WTC11 (cell line): ENCODE measurements at regions not wholly inside any gene's neighbourhood (a gene's known extent, or its start where the extent isn't known, plus 50 kb on each side); places are given as distances from the start of the nearest gene placed in this dataset.

Experiments used
- ATAC-seq: fragments of 200-7000 bp; cut with Tn5 transposase; 2 replicates; pipeline ENCODE4 v1.10.0; 2021; ENCODE audit warnings: mild to moderate bottlenecking, moderate library complexity
- CTCF ChIA-PET: fragments of 300-600 bp; sonication (Branson Sonifier 250); formaldehyde crosslinking; loops from one replicate; lab custom pipeline; 2021; ENCODE audit warnings: antibody characterized with exemption; lab: Charles Lee
- POLR2A ChIA-PET: fragments of 350-600 bp; sonication (Branson Sonifier 250); formaldehyde crosslinking; loops from one replicate; lab custom pipeline; 2021; ENCODE audit warnings: antibody characterized with exemption; lab: Charles Lee
- DNase-seq: peaks from one replicate; pipeline ENCODE4 v3.0.0; 2021; ENCODE audit warnings: low spot score
- H3K27ac Mint-ChIP-seq: 2 replicates; pipeline ENCODE4 v1.8.0; 2021; ENCODE audit warnings: mixed read lengths
- H3K27me3 Mint-ChIP-seq: 2 replicates; pipeline ENCODE4 v1.8.0; 2021; ENCODE audit warnings: low read depth, mild to moderate bottlenecking, moderate library complexity, mixed read lengths
- H3K36me3 Mint-ChIP-seq: 2 replicates; pipeline ENCODE4 v1.8.0; 2021; ENCODE audit warnings: mixed read lengths
- H3K4me1 Mint-ChIP-seq: 2 replicates; pipeline ENCODE4 v1.8.0; 2022; ENCODE audit warnings: mixed read lengths
- H3K4me3 Mint-ChIP-seq: 2 replicates; pipeline ENCODE4 v1.8.0; 2021; ENCODE audit warnings: mild to moderate bottlenecking, moderate library complexity, mixed read lengths
- H3K9me3 Mint-ChIP-seq: 2 replicates; pipeline ENCODE4 v1.8.0; 2021; ENCODE audit warnings: mixed read lengths
- CREB1 ChIP-seq: sonication (generic); formaldehyde crosslinking; IDR thresholded peaks from 2 replicates; pipeline ENCODE4 v1.8.0; 2023; ENCODE audit warnings: mild to moderate bottlenecking, missing genetic modification reagents
- E2F5 ChIP-seq: sonication (generic); formaldehyde crosslinking; IDR thresholded peaks from 2 replicates; pipeline ENCODE4 v1.8.1; 2022; ENCODE audit warnings: mild to moderate bottlenecking, moderate library complexity, missing genetic modification reagents
- ETV6 ChIP-seq: sonication (generic); formaldehyde crosslinking; IDR thresholded peaks from 2 replicates; pipeline ENCODE4 v1.8.1; 2022; ENCODE audit warnings: mild to moderate bottlenecking, missing genetic modification reagents
- GABPB1 ChIP-seq: sonication (generic); formaldehyde crosslinking; IDR thresholded peaks from 2 replicates; pipeline ENCODE4 v1.8.1; 2023; ENCODE audit warnings: mild to moderate bottlenecking, missing genetic modification reagents
- NFE2L1 ChIP-seq: sonication (generic); formaldehyde crosslinking; IDR thresholded peaks from 2 replicates; pipeline ENCODE4 v1.8.1; 2023; ENCODE audit warnings: missing genetic modification reagents
- NR2C2 ChIP-seq: sonication (generic); formaldehyde crosslinking; IDR thresholded peaks from 2 replicates; pipeline ENCODE4 v1.8.0; 2022; ENCODE audit warnings: mild to moderate bottlenecking, missing genetic modification reagents
- SP1 ChIP-seq: sonication (generic); formaldehyde crosslinking; conservative IDR thresholded peaks from 2 replicates; pipeline ENCODE4 v1.8.1; 2022; ENCODE audit warnings: missing genetic modification reagents
- USF2 ChIP-seq: sonication (generic); formaldehyde crosslinking; IDR thresholded peaks from 2 replicates; pipeline ENCODE4 v1.8.1; 2023; ENCODE audit warnings: mild to moderate bottlenecking, missing genetic modification reagents, moderate library complexity
- ZNF121 ChIP-seq: sonication (generic); formaldehyde crosslinking; IDR thresholded peaks from 2 replicates; pipeline ENCODE4 v1.8.0; 2023; ENCODE audit warnings: missing genetic modification reagents
- ZNF425 ChIP-seq: fragments of 250-450 bp; sonication (Bioruptor Pico); conservative IDR thresholded peaks from 2 replicates; pipeline ENCODE4 v1.9.0; 2021; ENCODE audit warnings: mild to moderate bottlenecking
- TF ChIP-seq, protein P1 (sequence below): sonication (generic); formaldehyde crosslinking; IDR thresholded peaks from 2 replicates; pipeline ENCODE4 v1.8.0; 2022; ENCODE audit warnings: missing genetic modification reagents
- TF ChIP-seq, protein P2 (sequence below): fragments of 250-450 bp; sonication (Bioruptor Pico); IDR thresholded peaks from 2 replicates; pipeline ENCODE4 v1.9.0; 2021; ENCODE audit warnings: mild to moderate bottlenecking

GRCh38 chr20:19881080-19881840, 123.2 kb downstream of the RIN2 start:
- POLR2A ChIA-PET, result no interaction called here
- no peak for TF ChIP-seq E2F5 (CRISPR knock-in tag)
- TF ChIP-seq ETV6 (CRISPR knock-in tag), result no peak
- TF ChIP-seq, protein P1, sequence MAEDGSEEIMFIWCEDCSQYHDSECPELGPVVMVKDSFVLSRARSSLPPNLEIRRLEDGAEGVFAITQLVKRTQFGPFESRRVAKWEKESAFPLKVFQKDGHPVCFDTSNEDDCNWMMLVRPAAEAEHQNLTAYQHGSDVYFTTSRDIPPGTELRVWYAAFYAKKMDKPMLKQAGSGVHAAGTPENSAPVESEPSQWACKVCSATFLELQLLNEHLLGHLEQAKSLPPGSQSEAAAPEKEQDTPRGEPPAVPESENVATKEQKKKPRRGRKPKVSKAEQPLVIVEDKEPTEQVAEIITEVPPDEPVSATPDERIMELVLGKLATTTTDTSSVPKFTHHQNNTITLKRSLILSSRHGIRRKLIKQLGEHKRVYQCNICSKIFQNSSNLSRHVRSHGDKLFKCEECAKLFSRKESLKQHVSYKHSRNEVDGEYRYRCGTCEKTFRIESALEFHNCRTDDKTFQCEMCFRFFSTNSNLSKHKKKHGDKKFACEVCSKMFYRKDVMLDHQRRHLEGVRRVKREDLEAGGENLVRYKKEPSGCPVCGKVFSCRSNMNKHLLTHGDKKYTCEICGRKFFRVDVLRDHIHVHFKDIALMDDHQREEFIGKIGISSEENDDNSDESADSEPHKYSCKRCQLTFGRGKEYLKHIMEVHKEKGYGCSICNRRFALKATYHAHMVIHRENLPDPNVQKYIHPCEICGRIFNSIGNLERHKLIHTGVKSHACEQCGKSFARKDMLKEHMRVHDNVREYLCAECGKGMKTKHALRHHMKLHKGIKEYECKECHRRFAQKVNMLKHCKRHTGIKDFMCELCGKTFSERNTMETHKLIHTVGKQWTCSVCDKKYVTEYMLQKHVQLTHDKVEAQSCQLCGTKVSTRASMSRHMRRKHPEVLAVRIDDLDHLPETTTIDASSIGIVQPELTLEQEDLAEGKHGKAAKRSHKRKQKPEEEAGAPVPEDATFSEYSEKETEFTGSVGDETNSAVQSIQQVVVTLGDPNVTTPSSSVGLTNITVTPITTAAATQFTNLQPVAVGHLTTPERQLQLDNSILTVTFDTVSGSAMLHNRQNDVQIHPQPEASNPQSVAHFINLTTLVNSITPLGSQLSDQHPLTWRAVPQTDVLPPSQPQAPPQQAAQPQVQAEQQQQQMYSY (CRISPR knock-in tag), result no peak
- TF ChIP-seq, all 79 proteins: peak for 0
- Mint-ChIP-seq H3K36me3 (no peaks in the 10 kb centered on the region), H3K9me3 (no peaks in the 10 kb centered on the region), H3K4me3 (no peak overlapping the region), H3K4me1 (no peaks in the 10 kb centered on the region), H3K27me3 (no peaks in the 10 kb centered on the region), H3K27ac (no peak overlapping the region)
- DNase-seq, result no peak
- CTCF ChIA-PET, result no interaction called here
- ATAC-seq, result no peak

DNA sequence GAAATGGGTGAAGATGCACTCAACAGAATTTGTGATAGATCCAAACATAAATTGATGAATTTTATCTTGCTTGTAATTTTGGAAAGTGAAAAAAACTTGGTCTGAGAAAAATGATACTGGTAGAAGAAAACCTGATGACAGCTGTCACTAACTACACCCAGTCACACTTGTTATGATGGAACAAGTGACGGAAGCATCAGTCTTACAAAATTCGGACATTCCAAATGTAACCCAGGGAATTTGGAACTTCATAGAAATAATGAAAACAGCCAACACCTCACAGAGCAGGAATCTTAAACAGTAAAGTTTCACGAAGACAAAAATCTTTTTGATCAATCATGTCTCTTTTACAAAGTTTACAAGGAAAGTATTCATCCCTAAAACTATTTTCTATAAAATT, 123.9 kb downstream of the RIN2 start:
- H3K9me3 Mint-ChIP-seq, result no peaks in the 10 kb centered on the region
- no peak for DNase-seq
- no peak overlapping the region for H3K27ac Mint-ChIP-seq
- no peak for ATAC-seq
- peaks cover 5% of the 10 kb centered on the region for H3K4me1 Mint-ChIP-seq
- TF ChIP-seq ZNF425 (CRISPR knock-in tag) (no peak), SP1 (CRISPR knock-in tag) (no peak), CREB1 (CRISPR knock-in tag) (no peak)
- no peak overlapping the region for H3K4me3 Mint-ChIP-seq
- H3K36me3 Mint-ChIP-seq, result no peaks in the 10 kb centered on the region
- ChIA-PET POLR2A (no interaction called here), CTCF (interaction anchor here (0.6 kb wide), 1 partner anchor 116 kb away, joined by 3 read pairs; no protein-coding TSS in a partner anchor)
- H3K27me3 Mint-ChIP-seq, result no peaks in the 10 kb centered on the region

- Mint-ChIP-seq H3K27ac (no peak overlapping the region), H3K36me3 (no peaks in the 10 kb centered on the region), H3K4me3 (no peak overlapping the region), H3K27me3 (no peaks in the 10 kb centered on the region), H3K9me3 (no peaks in the 10 kb centered on the region), H3K4me1 (peaks cover 5% of the 10 kb centered on the region)
- peak; percentile 61 for TF ChIP-seq GABPB1 (CRISPR knock-in tag)
- no peak for TF ChIP-seq NFE2L1 (CRISPR knock-in tag)
- POLR2A ChIA-PET, result no interaction called here
- DNase-seq (no peak), ATAC-seq (no peak)
- CTCF ChIA-PET, result interaction anchor here (0.6 kb wide), 1 partner anchor 116 kb away, joined by 3 read pairs; no protein-coding TSS in a partner anchor
Measured at GRCh38 chr20:19882446-19882845, 124.4 kb downstream of the RIN2 start.

- TF ChIP-seq ZNF121 (CRISPR knock-in tag) (no peak), NR2C2 (CRISPR knock-in tag) (no peak), USF2 (CRISPR knock-in tag) (no peak)
- TF ChIP-seq, protein P2, sequence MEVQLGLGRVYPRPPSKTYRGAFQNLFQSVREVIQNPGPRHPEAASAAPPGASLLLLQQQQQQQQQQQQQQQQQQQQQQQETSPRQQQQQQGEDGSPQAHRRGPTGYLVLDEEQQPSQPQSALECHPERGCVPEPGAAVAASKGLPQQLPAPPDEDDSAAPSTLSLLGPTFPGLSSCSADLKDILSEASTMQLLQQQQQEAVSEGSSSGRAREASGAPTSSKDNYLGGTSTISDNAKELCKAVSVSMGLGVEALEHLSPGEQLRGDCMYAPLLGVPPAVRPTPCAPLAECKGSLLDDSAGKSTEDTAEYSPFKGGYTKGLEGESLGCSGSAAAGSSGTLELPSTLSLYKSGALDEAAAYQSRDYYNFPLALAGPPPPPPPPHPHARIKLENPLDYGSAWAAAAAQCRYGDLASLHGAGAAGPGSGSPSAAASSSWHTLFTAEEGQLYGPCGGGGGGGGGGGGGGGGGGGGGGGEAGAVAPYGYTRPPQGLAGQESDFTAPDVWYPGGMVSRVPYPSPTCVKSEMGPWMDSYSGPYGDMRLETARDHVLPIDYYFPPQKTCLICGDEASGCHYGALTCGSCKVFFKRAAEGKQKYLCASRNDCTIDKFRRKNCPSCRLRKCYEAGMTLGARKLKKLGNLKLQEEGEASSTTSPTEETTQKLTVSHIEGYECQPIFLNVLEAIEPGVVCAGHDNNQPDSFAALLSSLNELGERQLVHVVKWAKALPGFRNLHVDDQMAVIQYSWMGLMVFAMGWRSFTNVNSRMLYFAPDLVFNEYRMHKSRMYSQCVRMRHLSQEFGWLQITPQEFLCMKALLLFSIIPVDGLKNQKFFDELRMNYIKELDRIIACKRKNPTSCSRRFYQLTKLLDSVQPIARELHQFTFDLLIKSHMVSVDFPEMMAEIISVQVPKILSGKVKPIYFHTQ (CRISPR knock-in tag), result no peak
- Mint-ChIP-seq H3K9me3 (no peaks in the 10 kb centered on the region), H3K36me3 (no peaks in the 10 kb centered on the region), H3K4me1 (peaks cover 5% of the 10 kb centered on the region), H3K27me3 (no peaks in the 10 kb centered on the region), H3K4me3 (no peak overlapping the region), H3K27ac (no peak overlapping the region)
- DNase-seq, result no peak
- ChIA-PET POLR2A (no interaction called here), CTCF (no interaction called here)
- ATAC-seq, result no peak
Measured at GRCh38 chr20:19883501-19883900, 125.4 kb downstream of the RIN2 start.
